ENCODE measurements at regions not wholly inside any gene's neighbourhood (a gene's known extent, or its start where the extent isn't known, plus 50 kb on each side); places are given as distances from the start of the nearest gene placed in this dataset.

- TF ChIP-seq CTCF (IDR thresholded peaks at IDR 0.05; ENCODE audit: low read depth, low read length) (no peak), EZH2phosphoT487 (IDR thresholded peaks at IDR 0.05; ENCODE audit: low read depth) (no peak)
These were observed 267.1 kb upstream of the PRKD1 start for GRCh38 chr14:30194741-30195148.

All from OCI-LY3 (cell line).